GM21737 (cell line): ENCODE measurements at regions not wholly inside any gene's neighbourhood (a gene's known extent, or its start where the extent isn't known, plus 50 kb on each side); places are given as distances from the start of the nearest gene placed in this dataset.
"Not testable (repeated sequence)": the region's sequence is repeated elsewhere in the genome, so short reads cannot be mapped to it uniquely, and the experiment has no call there.

Experiments used
- ATAC-seq: cut with Tn5 transposase; IDR thresholded peaks from one replicate; pipeline ENCODE4 v1.9.1; 2021; ENCODE audit warnings: mild to moderate bottlenecking, moderate library complexity; ENCODE audit not compliant: unreplicated experiment

- no peak for ATAC-seq
These were observed 83.2 kb upstream of the BRD7 start for GRCh38 chr16:50451951-50452508.

GRCh38 chr16:50450957-50451356 is 82.2 kb upstream of the BRD7 start:
- no peak for ATAC-seq

- no peak for ATAC-seq
These were observed 81.0 kb upstream of the BRD7 start for GRCh38 chr16:50449800-50450199.

DNA sequence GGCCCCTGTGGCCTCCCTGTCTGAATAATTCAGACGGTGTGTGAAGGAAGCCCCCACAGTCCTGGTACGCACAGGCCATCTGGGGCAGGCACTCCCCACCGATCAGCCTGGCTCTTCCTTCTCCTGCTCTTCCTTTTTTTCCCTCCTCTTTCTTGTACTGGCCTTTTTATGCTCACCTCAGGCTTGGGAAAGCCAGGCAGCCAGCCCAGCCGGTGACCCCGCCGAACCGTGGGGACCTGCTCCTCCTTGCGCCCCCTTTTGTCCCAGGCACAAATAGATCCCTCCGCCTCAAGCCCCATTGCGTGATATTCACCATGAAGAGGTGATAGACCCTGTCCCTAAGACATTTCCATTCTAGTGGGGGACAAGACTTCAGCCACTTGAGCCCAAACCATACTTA is 80.2 kb upstream of the BRD7 start:
- no peak for ATAC-seq

GRCh38 chr16:50448522-50448921 is 79.7 kb upstream of the BRD7 start:
- no peak for ATAC-seq

DNA sequence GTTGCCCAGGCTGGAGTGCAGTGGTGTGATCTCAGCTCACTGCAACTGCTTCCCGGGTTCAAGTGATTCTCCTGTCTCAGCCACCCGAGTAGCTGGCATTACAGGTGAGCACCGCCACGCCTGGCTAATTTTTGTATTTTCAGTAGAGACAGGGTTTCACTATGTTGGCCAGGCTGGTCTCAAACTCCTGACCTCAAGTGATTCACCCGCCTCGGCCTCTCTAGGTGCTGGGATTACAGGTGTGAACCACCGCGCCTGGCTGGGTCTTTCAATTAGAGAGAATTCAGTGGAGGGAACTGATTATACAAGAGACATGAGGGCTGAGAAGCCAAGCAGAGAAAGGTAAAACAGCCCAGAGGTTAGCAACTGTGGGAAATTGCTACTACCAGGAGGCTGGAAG is 78.6 kb upstream of the BRD7 start:
- ATAC-seq: not testable (repeated sequence)

- ATAC-seq: no peak
These were observed 78.1 kb upstream of the BRD7 start for GRCh38 chr16:50446861-50447260.

DNA sequence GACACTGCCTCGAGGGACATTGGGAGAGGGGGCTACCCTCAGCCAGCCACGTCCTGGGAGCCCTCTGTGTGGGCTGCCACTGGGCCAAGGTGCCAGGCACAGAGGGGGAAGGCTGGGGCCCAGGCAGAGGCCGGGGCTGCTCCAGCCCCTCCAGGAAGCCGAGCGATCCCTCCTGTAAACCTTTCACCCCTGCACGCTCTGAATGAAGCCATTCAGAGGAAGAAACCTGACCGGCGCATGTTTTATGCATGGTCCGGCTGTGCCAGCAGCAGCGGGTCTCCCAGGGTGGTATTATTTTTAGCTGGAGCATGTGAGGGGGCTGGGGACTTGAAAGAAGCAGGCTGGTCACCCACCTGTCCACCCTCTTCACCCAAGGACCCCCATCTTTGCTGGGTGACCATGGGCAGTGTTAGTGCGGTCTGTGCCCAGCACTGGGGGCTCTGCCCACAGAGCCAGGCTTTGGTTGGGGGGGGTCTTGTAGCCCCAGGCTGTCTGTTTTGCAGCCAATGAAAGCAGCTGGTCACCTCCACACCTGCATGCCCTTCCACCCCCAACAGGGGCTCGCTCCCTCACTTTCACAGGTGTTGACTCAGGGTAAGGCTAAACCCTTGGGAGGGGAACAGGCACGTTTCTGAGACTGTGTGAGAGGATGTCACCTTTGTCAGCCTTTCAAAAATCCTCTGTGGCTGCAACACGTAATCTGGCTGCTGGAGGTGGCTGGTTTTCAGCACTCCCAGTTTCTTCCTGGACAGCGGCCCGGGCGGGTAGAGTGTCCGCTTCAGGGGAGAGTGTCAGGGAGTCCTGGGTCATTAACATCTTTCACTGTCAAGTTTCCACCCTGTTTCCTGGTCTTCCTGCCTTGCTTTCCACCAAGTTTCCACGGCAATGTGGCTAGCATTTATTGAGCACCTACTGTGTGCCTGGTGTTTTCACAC is 77.1 kb upstream of the BRD7 start:
- no peak for ATAC-seq

- ATAC-seq: no peak
These were observed 75.7 kb upstream of the BRD7 start for GRCh38 chr16:50444526-50444925.

DNA sequence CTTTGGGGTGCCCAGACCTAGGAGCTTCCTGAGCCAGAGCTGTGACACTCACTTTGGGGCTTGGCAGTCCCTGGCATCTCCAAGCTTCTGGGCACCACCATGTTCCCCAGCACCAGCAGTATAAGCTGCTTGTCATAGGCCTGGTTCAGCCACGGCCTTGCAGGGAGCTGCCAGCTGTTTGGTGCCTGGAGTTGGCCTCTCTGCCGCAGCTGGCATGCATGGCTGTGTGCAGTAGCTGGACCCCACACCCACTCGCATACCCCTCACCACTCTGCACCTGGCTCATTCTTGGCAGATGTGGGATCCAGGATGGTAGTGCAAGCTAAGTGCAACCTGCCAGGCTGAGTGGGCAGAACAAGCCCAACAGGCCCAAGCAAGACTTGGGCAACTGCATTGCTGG is 73.4 kb upstream of the BRD7 start:
- no peak for ATAC-seq

GRCh38 chr16:50441486-50442157 is 72.8 kb upstream of the BRD7 start:
- no peak for ATAC-seq

DNA sequence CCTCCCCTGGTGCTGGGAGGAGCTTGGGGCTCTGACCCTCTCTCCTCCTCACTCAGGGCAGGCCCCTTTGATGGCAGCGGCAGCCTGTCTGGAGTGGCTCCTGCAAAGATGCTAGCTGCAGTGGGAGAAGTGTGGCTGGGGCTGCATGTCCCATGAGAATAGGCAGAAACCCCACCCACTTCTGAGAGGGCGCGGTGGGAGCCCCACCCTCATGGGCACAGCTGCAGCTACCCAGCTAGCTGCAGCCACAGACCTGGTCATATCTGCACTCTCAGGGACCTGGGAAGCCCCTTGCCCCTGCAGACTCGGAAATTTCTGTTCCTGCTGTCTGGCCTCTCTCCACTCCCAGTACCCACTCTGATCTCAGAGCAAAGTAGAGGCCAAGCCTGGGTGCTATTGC is 72.2 kb upstream of the BRD7 start:
- ATAC-seq: no peak

DNA sequence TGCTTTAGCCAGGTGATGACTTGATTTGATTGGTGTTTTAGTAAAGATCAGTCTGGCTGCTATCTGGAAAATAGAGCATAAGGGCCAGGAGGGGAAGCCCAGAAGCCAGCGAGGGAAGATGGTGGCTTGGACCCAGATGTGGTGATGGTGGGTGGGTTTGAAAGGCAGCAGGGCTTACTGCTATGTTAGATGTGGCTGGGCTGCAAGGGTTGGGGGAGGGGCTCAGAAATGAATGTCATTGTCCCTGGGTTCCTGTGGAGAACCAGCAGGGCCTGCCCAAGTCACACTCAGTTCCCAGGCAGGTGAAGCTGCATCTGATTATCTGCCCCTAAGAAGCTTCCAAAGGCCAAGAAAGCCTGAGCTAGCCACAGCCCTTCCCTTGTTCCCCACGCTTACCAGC is 71.7 kb upstream of the BRD7 start:
- no peak for ATAC-seq

DNA sequence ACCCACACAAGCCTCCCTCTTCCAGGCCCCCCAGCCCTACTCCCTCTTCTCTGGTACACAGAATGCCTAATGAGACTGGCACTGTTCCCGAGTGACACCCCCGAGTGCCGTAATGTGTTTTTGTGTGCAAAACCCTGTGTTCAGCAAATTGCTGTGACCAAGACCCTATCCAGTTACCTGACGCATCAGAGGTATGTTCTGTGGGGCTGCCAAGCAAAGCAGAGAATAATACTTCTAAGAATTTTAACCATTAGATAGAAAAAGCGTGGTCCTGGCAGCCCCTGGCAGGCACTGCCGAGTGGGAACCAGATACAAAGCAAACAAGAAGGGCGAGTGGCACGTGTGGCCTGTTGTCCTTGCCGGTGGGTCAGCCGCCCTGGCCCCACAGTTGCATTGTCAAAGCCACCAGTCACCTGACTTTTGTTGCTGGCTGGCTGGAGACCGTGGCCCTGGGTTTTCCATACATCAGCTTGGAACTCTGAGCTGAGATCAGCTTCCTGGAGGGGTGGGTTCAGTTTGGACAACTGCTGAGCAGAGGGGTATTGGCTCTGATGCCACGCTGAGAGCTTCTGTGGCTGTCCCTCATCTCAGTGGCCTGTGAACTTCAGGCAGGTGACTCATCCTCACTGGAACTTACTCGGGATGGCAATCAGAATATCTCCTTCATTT is 69.1 kb upstream of the BRD7 start:
- no peak for ATAC-seq

- no peak for ATAC-seq
These were observed 67.5 kb upstream of the BRD7 start for GRCh38 chr16:50436271-50436670.

DNA sequence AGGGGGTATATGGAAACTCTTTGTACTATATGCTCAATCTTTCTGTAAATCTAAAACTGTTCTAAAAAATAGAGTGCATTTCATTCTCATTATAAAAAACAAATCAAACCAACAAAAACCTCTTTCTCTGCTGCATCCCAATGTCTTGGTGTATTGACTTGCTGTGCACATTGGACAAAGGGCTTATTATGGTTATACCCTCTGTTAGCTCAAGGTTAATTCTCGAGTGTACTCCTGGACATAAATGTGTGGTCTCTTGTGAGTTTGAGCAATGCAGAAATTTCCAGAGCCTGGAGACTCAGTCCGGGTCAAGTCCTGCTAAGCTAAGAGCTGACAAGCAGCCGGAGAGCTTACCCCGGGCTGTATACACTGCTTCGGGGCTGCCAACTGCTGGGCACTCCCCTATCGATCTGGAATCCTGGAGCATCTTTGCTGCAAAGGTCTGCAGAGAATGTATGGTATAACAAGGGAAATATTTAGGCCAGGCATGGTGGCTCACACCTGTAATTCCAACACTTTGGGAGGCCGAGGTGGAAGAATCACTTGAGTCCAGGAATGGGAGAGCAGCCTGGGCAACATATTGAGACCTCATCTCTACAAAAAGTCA is 66.2 kb upstream of the BRD7 start:
- no peak for ATAC-seq

GRCh38 chr16:50430076-50430475 is 61.3 kb upstream of the BRD7 start:
- ATAC-seq: no peak

DNA sequence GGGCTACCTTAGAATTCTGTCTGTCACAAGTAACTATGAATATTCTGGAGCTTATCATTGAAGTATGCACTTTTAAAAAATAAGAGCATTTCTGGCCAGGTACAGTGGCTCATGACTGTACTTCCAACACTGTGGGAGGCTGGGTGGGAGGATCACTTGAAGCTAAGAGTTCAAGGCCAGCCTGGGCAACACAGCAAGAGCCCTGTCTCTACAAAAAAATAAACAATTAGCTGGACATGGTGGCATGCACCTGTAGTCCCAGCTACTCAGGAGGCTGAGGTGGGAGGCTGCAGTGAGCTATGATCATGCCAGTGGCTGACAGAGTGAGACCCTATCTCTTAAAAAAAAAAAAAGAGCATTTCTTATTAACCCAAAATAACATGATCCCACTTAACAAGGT is 60.0 kb upstream of the BRD7 start:
- no peak for ATAC-seq

- no peak for ATAC-seq
These were observed 59.3 kb upstream of the BRD7 start for GRCh38 chr16:50428116-50428515.

- no peak for ATAC-seq
These were observed 58.3 kb upstream of the BRD7 start for GRCh38 chr16:50427107-50427506.

GRCh38 chr16:50425648-50426047 is 56.9 kb upstream of the BRD7 start:
- no peak for ATAC-seq
